ENCODE measurements at regions not wholly inside any gene's neighbourhood (a gene's known extent, or its start where the extent isn't known, plus 50 kb on each side); places are given as distances from the start of the nearest gene placed in this dataset.
"Not testable (repeated sequence)": the region's sequence is repeated elsewhere in the genome, so short reads cannot be mapped to it uniquely, and the experiment has no call there.

DNA sequence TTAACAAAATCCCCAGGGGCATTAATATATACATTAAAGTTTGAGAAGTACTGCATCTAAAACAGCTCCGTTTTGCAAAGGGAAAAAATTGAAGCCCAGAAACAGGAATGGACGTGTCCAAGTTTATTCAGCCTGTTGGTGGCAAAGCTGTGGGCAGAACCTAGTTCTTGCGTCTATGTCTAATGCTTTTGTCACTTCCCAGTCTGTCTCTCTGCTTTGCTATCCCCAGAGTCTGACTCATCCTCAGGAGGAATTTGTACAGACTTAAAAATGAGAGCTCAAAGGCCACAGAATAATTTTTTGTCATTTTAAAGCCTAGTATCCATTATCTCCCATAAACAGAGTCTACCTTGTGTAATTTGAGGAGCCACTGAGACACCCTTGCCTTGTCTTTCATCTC, 330.9 kb upstream of the GRIA1 start:
- FAIRE-seq (no peak), DNase-seq (ENCODE audit: extremely low spot score, insufficient read length, low read depth) (no peak)

DNA sequence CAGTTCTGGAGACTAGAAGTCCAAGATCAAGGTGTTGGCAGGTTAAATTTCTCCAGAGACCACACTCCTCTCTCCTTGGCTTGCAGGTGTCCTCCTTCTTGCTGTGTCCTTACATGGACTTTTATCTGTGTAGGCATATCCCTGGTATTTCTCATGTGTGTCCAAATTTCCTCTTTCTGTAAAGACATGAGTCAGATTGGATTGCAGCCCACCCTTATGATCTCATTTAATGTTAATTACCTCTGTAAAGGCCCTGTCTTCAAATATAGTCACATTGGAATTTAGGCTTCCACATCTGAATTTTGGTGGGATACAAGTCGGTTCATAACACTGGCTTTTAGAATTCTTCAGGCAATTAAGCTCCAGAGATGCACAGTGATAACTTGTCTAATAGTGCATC, 322.2 kb upstream of the GRIA1 start:
- FAIRE-seq = no peak
- DNase-seq (ENCODE audit: extremely low spot score, insufficient read length, low read depth) = no peak

DNA sequence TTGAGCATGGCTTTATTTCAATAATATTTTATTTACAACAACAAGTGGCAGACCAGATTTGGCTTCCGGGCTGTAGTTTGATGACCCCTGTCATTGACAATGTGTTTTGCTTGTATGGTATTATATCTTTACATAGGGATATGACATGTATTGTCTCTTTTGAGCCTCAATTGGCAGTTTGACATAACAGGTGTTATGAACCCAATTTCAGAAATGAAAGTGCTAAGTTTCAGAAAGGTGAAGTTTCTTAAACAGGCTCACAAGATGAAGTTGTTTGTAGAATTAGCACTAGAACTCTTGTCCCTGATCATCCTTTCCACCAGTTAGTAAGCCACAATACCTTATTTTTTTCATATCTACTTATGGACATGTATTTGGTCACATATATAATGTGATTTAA, 303.0 kb upstream of the GRIA1 start:
- no peak for FAIRE-seq
- no peak for DNase-seq (ENCODE audit: extremely low spot score, insufficient read length, low read depth)

DNA sequence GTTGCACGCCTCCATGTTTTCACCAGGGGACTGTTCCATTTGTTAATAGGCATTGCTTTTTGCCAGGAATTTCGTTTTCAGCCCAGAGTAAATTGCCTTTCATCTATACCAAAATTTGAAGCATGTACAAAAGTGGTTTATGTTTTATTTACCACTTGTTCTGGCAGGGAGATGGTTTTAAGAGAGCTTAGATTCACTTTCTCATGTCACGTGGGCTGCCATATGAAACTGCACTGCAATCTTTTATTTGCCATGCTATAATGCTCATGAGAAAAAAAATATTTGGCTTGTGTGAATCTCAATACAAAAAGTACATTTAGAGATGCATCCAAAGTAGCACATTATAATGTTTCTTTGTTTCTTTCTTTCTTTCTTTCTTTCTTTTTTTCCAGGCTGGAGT, 284.1 kb upstream of the GRIA1 start:
- DNase-seq (ENCODE audit: extremely low spot score, insufficient read length, low read depth) (no peak), FAIRE-seq (no peak)

DNA sequence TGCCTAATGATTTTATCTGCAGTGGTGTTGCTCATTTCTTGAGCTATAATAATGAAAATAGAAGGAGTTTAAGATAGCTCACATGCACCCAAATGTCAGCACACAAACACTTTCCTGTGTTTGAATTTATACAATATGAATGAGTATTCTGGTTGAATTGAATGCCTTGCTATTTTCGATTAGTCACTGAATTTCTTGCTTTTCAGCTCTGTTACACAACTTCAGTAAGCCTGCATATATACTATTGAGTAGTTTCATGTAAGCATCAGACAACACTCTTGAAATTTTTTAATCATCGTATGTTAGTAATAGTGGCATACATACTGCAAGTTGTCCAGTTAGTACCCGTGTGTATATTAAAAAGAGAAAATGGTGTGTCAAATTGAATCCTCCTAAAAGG, 281.5 kb upstream of the GRIA1 start:
- no peak for FAIRE-seq

DNA sequence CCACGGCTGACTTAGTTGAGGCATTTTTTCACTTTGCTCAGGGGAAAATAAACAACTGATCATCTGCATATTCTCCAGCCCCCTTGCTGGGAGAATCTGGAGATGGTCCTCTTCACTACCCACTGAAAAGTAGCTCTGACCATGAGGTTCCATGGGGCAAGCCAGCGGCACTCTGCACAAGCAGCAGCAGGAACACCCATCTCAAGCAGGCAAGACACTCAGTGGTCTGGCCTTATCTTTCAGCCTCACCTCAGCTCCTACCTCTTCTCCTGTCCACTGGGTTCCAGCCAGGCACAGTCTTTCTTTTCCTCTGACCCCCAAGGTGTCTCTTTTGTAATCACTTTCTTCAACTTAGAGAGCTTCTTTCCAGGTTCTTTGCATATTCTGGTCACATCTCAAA, 280.8 kb upstream of the GRIA1 start:
- FAIRE-seq (no peak), DNase-seq (ENCODE audit: extremely low spot score, insufficient read length, low read depth) (no peak)

More for the DNA sequence above, 281.5 kb upstream of the GRIA1 start:
- DNase-seq (ENCODE audit: extremely low spot score, insufficient read length, low read depth) = no peak

DNA sequence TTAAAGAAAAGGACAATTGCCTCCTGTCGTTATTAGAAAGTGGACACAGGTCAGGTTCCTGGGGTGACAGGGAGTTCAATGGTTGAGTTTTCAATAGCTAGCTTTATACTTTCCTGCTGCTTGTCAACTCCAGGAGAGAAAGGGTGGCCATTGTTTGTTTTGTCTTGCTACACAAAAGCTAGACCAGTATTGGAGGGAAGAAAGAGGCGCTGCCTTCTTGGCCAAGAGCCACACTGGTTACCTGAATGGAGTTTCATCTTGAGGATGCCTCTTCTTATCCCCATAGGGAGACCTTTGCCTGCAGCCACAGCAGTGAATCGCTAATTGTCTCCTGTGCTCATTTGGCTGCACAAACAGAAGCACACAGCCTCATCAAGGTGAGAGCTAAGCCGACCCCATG, 279.4 kb upstream of the GRIA1 start:
- DNase-seq (ENCODE audit: extremely low spot score, insufficient read length, low read depth) = no peak
- FAIRE-seq = no peak

DNA sequence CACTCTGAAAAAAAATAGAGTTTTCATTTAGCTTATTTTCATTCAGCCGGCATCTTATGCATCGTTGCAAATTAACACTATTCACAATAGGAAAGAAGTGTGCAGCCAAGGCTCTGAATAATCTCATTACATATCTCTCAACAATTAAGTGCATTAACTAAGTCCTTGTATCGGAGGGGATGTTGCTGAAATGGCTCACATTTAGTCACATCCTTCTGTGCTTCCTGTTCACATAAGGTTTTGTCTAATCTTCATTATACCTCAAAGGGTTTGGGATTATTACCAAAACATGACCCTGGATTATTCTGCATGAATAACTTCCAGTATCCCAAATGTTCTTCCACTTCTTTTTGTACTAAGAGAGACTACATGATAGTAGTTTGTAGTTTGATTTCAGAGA, 278.0 kb upstream of the GRIA1 start:
- FAIRE-seq (no peak), DNase-seq (ENCODE audit: extremely low spot score, insufficient read length, low read depth) (no peak)

DNA sequence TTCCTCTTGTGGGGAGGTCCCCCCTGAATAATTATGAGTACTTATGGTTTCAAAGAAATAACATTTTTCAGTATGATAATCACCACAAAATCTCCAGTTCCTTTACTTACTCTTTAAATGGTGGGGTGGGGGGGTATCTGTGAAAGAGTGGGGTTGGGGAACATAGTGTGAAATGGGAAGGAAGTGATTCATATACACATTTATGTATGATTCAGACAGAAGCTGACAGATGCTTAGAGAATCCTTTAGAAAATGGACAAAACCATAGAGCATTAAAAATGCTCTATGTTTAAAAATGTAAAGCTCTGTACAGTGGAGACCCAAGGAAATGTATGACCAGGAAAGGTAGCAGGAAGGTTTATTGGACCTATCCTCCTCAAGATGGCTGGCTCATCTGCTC, 267.5 kb upstream of the GRIA1 start:
- FAIRE-seq (no peak), DNase-seq (ENCODE audit: extremely low spot score, insufficient read length, low read depth) (no peak)

DNA sequence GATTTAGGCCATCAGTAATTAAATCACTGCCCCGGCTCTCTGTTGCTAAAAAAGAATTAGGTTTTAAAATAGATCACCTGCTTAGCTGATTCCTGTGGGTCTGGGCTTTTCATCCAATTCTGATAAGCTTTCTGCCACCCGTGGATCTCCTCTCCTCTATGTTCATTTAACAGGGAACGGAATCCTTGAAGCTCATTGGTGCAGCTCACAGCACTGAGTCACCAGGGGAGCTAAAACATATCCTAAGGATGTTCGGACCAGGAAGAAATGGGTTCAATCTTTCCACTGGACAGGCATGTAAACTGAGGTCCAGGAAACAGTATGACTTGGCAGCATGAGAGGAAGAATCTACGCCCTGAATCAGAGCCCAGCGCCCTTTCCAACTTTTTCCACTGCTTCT, 267.1 kb upstream of the GRIA1 start:
- no peak for FAIRE-seq

DNA sequence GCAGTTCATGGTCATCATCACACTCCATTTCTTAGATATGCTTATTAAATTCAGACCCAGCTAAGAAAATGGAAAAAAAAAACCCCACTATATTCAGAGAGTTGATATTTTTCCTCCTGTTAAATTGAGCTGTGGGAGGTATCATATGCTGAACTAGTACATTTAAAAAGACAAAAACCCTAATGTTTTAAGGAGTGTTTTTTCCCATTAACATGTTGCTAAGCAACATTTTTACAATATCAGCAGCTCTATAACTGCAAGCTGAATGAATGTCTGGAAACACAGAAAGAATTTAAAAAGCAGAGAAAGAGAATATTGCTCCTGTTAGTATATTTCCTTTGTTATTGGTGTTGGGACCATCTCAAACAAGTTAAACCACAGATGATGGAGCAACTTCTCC, 265.8 kb upstream of the GRIA1 start:
- DNase-seq (ENCODE audit: extremely low spot score, insufficient read length, low read depth) (no peak), FAIRE-seq (no peak)

More for the DNA sequence above, 267.1 kb upstream of the GRIA1 start:
- no peak for DNase-seq (ENCODE audit: extremely low spot score, insufficient read length, low read depth)

DNA sequence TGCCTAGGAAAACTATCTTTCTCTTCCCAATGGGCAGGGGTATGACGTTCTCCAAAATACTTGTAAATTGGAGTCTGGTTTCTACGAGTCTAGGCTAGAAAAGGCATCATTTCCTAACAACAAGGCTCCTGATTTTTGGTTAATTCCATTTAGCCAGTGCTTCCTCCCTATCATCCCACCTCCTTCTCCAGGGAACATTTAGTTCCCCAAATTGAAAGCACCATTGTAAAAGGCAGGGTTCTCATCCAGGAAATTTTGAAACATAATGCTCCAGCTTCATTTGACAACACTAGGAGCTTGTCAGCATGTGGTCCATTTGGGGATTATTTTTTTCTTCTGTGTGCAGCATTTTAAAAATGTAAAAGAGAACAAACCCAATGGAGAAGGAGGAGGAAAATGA, 256.5 kb upstream of the GRIA1 start:
- DNase-seq (ENCODE audit: extremely low spot score, insufficient read length, low read depth) (no peak), FAIRE-seq (no peak)

DNA sequence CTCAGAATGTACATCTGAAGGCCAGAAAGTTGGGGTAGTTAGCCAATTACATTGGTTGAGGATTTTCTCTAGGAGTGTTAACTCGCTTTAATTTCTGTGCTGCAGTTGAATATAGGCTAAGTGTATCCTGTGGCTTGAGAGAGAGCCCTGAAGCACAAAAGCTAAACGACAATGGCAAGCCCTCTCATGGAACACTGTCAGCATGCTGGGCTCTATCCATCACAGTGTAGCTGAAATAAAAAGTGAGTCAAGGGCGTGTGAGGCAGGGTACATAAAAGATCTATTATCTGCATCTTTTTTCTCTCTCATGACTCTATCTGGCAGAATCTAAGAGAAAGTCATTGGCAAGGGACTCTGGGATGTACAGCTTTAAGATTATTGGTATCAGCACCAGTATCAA, 254.2 kb upstream of the GRIA1 start:
- FAIRE-seq (no peak), DNase-seq (ENCODE audit: extremely low spot score, insufficient read length, low read depth) (no peak)

DNA sequence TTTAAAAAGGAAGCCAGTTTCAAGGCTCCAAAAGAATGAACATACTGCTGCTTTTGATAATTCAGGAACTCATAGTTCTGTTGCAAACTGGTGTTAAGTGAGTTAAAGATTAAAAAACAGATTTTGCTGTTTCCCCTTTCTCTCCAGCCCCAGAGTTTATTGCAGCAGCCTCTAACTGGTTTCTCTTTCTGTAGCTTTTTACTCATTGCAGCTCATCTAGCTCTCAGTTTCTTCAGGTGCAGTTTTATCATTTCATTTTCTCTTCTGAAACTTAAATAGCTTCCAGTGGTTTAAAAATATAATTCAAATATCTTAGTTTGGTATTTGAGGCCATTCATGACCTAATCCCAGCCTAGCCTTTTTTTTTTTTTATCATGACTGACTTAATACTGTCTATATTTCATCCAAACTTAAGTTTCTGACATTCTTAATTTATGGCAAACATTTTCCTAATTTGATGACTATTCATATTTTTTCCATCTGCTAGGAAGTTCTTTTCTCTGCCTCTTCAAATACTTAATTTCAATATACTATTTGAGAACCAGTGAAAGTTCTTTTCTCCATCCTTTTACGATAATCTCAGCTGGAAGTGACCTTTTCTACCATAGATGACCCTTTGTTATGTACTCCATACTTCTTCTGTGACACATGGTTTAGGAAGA, 252.7 kb upstream of the GRIA1 start:
- peak; percentile 64 for FAIRE-seq

DNA sequence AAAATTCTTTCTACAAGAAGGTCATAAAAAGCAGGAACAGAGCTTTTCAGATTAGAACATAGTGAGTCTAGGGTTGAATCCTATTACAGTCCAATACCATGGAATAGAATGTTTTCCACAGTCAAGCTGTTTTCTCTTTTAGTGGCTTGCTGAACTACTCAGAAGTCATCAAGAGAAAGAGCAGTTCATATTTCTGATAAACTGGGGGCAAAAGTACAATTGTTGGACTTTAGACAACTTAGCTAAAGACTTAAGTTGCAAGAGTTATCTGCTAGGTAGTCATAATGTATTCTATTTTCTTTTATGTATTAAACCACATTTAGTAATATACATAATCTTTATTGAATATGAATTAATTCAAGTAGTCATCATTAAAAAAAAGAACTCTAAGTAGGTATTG, 233.1 kb upstream of the GRIA1 start:
- FAIRE-seq (no peak), DNase-seq (ENCODE audit: extremely low spot score, insufficient read length, low read depth) (no peak)

More for the DNA sequence above, 252.7 kb upstream of the GRIA1 start:
- DNase-seq (ENCODE audit: extremely low spot score, insufficient read length, low read depth) = peak; percentile 2

DNA sequence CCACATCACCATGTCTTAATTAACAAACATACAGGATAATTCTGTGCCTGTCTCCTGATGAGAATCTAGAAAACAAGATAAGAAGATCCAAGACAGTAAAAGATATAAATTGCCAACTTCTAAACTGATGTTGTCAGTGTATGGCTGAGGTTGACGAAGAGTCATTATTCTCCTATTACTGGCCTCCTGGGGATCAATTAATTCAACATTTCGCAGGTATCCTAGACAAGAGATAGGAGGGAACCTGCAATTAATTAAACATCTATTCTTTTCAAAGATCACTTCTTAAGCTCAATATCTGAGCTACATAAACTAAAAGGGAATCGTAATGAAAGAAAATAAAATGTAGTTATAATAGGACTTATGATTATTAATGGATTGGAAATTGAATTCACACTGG, 232.0 kb upstream of the GRIA1 start:
- no peak for FAIRE-seq
- DNase-seq (ENCODE audit: extremely low spot score, insufficient read length, low read depth) = no peak

DNA sequence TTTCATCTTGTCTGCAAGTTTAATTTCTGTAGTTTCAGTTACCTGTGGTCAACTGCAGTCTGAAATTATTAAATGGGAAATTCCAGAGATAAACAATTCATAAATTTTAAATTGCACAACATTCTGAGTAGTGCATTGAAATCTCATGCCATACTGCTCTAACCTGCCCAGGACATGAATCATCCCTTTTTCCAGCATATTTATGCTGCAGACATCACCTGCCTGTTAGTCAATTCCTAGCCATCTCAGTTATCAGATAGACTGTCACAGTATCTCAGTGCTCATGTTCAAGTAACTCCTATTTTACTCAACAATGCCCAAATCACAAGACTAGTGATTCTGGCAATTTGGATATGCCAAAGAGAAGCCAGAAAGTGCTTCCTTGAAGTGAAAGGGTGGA, 223.0 kb upstream of the GRIA1 start:
- DNase-seq (ENCODE audit: extremely low spot score, insufficient read length, low read depth) (no peak), FAIRE-seq (no peak)

DNA sequence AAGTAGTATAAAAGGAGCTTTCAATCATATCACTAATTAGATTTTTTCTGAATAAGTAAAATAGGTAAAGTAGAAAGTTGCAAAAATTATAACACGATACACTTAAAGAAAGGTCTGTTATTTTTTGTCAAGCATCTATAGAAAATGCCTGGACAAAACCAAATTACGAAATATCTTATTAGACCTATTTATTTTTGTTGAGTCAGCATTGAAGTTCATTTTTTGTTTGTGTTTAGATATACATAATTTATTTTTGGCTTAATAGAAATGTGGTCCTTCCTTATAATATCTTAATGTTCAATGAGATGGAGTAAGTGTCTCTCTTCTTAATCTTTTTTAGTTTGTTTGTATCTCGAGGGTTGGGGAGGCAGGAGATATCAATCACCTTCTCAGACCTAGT, 214.8 kb upstream of the GRIA1 start:
- FAIRE-seq = no peak
- no peak for DNase-seq (ENCODE audit: extremely low spot score, insufficient read length, low read depth)

DNA sequence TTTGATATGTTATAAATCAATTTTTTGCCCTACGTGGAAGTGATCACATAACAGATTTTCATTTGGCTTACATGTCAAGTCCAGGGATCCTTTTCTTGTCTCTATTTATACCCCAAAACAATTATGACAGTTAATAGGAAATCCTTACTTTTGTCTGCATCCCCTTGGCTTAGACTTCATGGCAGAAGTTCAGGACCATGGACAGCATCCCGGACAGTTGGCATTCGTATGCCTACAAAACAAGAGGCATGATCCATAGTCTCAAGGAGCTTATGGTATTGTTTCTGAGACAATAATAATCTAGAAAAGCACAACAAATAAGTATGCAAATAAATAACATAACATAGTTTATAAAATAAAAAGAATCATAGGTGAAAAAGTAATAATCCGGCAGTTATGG, 214.3 kb upstream of the GRIA1 start:
- DNase-seq (ENCODE audit: extremely low spot score, insufficient read length, low read depth) (no peak), FAIRE-seq (no peak)

DNA sequence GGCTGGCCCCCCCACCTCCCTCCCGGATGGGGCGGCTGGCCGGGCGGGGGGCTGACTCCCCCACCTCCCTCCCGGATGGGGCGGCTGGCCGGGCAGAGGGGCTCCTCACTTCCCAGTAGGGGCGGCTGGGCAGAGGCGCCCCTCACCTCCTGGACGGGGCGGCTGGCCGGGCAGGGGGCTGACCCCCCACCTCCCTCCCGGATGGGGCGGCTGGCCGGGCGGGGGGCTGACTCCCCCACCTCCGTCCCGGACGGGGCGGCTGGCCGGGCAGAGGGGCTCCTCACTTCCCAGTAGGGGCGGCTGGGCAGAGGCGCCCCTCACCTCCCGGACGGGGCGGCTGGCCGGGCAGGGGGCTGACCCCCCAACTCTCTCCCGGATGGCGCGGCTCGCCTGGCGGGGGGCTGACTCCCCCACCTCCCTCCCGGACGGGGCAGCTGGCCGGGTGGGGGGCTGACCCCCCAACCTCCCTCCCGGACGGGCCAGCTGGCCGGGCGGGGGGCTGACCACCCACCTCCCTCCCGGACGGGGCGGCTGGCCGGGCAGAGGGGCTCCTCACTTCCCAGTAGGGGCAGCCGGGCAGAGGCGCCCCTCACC, 194.1 kb upstream of the GRIA1 start:
- FAIRE-seq; DNase-seq (ENCODE audit: extremely low spot score, insufficient read length, low read depth): not testable (repeated sequence)

DNA sequence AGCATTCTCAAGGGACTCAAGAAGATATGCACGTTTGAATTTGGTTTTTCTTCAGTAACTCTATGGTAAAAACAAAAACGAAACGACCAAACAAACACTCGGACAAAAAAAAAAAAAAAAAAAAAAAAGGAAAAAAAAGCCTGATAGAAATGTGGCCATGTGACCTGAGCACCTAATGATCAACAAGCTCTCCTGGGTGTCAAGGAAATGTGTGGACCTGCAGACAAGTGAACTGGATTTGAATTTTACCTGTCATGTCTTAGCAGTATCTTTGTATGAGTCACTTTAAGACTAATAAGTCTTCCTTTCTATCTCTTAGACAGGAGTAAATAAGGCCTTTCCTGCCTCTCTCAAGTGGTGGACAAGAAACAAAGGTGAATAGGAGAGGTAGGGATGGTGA, 190.6 kb upstream of the GRIA1 start:
- FAIRE-seq = no peak
- DNase-seq (ENCODE audit: extremely low spot score, insufficient read length, low read depth) = no peak

DNA sequence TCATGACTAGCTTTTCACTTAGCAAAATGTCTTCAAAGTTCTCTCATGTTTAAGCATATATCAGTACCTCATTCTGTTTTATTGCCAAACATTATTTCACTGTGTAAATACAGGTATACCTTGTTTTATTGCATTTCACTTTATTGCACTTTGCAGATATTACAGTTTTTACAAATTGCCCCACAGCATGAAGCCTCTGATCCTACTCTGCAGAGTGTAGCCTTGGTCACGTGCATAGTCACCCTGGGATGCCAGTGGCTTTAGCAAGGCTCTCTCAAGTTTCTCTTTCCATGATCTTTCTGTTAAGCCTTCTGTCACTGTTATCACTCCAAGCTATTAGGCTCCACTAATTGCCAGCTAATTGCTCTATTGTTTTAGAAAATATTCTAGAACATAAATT, 182.2 kb upstream of the GRIA1 start:
- DNase-seq (ENCODE audit: extremely low spot score, insufficient read length, low read depth) (no peak), FAIRE-seq (no peak)

All from GM18507 (cell line).